C4-2B (cell line): ENCODE measurements at regions not wholly inside any gene's neighbourhood (a gene's known extent, or its start where the extent isn't known, plus 50 kb on each side); places are given as distances from the start of the nearest gene placed in this dataset.

Experiments used
- ZFX ChIP-seq: fragments of 450-650 bp; IDR thresholded peaks from 2 replicates; pipeline ENCODE4 v1.6.1; 2017
- TF ChIP-seq, protein P1 (sequence below): fragments of 450-650 bp; conservative IDR thresholded peaks from 2 replicates; pipeline ENCODE4 v1.5.1; 2017; ENCODE audit warnings: mild to moderate bottlenecking

DNA sequence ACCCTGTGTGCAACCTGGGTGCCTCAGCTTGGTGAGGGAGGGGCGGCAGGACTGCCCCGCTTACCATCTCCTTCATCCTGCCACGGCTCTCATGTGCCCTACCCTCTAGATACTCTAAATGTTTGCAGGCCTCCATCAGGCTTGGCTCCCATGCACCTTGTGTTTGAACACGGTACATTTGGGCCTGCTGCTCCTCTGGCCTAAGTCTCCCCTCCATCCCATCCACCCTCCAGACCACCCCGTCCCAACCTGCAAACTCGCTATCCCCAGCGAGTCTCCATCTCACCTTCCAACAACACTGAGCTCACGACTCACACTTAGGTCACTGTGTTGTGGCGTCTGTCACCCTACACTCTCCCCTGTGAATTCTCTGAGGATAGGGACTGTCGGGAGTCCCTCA, 274.2 kb downstream of the TEX29 start:
- TF ChIP-seq, protein P1, sequence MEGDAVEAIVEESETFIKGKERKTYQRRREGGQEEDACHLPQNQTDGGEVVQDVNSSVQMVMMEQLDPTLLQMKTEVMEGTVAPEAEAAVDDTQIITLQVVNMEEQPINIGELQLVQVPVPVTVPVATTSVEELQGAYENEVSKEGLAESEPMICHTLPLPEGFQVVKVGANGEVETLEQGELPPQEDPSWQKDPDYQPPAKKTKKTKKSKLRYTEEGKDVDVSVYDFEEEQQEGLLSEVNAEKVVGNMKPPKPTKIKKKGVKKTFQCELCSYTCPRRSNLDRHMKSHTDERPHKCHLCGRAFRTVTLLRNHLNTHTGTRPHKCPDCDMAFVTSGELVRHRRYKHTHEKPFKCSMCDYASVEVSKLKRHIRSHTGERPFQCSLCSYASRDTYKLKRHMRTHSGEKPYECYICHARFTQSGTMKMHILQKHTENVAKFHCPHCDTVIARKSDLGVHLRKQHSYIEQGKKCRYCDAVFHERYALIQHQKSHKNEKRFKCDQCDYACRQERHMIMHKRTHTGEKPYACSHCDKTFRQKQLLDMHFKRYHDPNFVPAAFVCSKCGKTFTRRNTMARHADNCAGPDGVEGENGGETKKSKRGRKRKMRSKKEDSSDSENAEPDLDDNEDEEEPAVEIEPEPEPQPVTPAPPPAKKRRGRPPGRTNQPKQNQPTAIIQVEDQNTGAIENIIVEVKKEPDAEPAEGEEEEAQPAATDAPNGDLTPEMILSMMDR, result no peak
- no peak for TF ChIP-seq ZFX
